GM12865 (cell line): ENCODE measurements at regions not wholly inside any gene's neighbourhood (a gene's known extent, or its start where the extent isn't known, plus 50 kb on each side); places are given as distances from the start of the nearest gene placed in this dataset.

Experiments used
- DNase-seq: peaks from one replicate; pipeline ENCODE4 v3.0.0; 2010; ENCODE audit warnings: low read depth
- H3K4me3 ChIP-seq: 2 replicates; pipeline ENCODE4 v1.5.1; 2011; ENCODE audit warnings: mild to moderate bottlenecking, low read depth, low read length, control low read depth
- CTCF ChIP-seq: IDR thresholded peaks from 2 replicates; pipeline ENCODE4 v1.5.1; 2011; ENCODE audit warnings: low read length, control low read depth, low read depth, inconsistent platforms; ENCODE audit not compliant: insufficient read depth; ENCODE audit errors: missing control alignments

DNA sequence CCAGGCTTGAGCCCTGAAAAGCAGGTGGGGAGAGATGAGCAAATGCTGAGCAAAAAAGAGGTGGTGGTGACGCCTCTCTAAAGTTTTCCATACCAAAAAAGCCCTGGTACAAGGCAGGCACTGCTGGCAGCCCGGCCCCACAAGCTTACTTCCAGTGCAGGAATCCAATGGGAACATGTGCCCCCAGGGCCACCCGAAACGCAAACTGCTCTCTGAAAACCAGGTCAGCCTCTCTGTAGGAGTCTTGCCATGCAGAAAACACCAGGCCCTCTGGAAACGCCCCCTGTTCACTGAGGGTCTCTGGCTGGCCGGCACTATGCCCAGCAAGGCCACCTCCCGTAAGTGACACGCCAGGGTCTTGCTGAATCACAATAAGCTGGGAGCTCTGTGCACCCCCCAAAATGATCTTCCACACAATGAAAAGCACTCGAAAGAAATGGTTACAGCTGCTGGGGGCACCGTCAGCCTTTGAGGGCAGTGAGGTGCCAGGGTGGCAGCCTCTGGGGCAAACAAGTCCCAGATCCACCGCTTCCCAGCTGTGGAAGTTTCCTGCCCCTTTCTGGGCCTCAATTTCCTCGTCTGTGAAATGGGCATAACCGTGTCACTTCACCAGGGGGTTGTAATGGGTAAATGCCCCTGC is 170.5 kb downstream of the TOMM20 start:
- no peak for DNase-seq
- no peak overlapping the region for H3K4me3 ChIP-seq
- no peak for TF ChIP-seq CTCF

- TF ChIP-seq CTCF = no peak
- H3K4me3 ChIP-seq = no peak overlapping the region
- no peak for DNase-seq
Observed at GRCh38 chr1:234957330-234958065, 171.1 kb downstream of the TOMM20 start.

GRCh38 chr1:234956821-234957329 is 171.8 kb downstream of the TOMM20 start:
- H3K4me3 ChIP-seq = no peak overlapping the region
- no peak for DNase-seq
- TF ChIP-seq CTCF = no peak

GRCh38 chr1:234955107-234955731 is 173.4 kb downstream of the TOMM20 start:
- DNase-seq = peak; percentile 63
- TF ChIP-seq CTCF = no peak
- H3K4me3 ChIP-seq = peak overlapping the region; percentile 11

GRCh38 chr1:234954613-234955012 is 174.0 kb downstream of the TOMM20 start:
- TF ChIP-seq CTCF = no peak
- peak overlapping the region; percentile 11 for H3K4me3 ChIP-seq
- DNase-seq = no peak

DNA sequence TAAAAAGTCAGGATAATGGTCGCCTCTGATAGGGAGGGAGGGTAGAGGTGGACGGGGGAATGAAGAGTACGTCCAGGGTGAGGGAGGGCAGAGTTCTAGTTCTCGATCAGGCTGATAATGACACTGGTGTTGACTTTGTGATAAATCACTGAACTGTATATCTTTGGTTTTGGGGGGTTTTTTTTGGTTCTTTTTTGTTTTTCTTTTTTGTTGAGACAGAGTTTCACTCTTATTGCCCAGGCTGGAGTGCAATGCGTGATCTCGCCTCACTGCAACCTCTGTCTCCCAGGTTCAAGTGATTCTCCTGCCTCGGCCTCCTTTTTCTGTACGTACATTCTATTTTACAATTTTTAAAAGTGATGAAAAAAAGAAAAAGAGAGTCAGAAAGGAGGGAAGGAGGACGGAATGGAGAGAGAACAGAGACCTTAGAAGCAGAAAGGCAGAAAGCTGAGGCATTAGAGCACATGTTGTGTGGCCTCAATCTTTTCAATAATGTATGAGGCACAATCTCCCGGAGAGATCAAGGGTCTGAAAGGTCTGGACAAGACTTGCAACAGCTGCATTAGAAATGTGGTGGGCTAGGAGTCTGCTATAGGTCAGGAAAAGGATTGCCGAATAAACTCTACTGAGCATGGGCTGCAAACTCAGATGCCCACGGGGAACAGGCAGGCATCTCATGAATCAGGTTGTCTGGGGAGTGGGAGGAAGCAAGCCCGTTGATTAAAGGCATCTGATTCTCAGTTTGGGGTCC is 174.8 kb downstream of the TOMM20 start:
- H3K4me3 ChIP-seq = no peak overlapping the region
- no peak for TF ChIP-seq CTCF
- no peak for DNase-seq
